NCI-H524 (cell line): ENCODE measurements at regions not wholly inside any gene's neighbourhood (a gene's known extent, or its start where the extent isn't known, plus 50 kb on each side); places are given as distances from the start of the nearest gene placed in this dataset.
"Not testable (repeated sequence)": the region's sequence is repeated elsewhere in the genome, so short reads cannot be mapped to it uniquely, and the experiment has no call there.

ENCODE experiments used
- DNase-seq, 2 experiments: peaks; one replicate each; lab custom pipeline; 2025; lab: John Stamatoyannopoulos, UW

DNA sequence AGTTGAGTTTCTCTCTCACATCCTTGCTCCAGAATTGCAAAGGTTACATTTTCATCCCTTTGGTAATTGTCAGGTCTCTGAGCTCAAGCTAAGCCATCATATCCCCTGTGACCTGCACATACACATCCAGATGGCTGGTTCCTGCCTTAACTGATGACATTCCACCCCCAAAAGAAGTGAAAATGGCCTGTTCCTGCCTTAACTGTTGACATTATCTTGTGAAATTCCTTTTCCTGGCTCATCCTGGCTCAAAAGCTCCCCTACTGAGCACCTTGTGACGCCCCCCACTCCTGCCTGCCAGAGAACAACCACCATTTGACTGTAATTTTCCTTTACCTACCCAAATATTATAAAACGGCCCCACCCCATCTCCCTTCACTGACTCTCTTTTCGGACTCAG, 231.4 kb upstream of the ISX start:
- not testable (repeated sequence) for DNase-seq

DNA sequence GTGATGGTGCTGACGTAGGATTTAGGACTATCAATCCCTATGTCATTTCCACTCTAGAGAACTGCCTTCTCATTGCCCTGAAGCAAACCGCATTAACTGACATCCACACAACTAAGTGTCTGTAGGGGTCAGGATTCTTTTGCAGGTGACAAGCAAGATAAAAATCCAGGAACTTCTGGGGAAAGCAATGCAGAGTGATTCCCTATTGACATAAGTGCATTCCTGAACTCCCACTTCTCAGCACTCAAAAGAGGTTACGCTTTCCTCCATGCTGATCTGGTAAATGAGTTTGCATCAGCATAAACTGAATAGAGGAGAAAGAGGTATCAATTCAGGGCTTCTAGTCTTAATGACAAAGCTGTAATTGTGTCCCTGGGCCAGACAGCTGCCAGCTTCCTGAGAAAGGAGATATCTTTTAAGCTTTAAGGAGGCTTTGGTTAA, 224.6 kb upstream of the ISX start:
- no peak for DNase-seq

DNA sequence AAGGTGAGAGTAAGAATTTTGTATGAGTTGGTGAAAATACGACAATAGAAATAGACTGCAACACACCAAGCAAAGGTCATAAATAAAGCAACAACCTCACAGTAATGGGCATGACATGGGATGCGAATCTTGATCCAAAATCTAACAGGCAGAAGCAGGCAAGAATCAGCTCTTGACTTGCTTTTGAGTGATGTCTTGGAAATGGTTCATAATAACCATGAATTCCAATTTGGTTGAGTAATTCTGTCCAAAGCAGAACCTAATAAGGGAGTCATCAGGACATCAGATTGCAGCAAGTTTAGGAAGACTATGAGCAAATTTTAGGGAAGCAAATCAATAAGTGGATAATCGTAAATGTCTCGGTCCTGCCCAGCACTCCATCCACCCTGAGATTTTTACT, 224.0 kb upstream of the ISX start:
- DNase-seq = no peak

DNA sequence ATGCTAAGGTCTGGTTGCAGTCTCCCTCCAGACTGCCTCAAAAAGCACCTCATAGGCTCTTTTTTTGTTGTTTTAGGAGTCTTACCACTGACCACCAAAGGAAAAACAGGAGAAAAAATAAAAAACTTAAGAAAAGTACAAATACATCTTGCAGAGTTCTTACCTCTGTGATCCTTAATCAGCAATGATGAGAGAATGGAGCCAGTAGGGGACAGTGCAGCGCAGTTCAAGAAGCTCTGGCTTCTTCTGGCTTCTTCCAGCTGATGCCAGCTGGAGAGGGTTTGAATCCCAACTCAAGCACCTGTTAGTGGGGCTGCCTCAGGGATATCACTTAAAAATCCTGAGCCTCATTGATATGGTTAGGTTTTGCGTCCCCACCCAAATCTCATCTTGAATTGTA, 223.3 kb upstream of the ISX start:
- DNase-seq = peak; percentile 46 to 79

DNA sequence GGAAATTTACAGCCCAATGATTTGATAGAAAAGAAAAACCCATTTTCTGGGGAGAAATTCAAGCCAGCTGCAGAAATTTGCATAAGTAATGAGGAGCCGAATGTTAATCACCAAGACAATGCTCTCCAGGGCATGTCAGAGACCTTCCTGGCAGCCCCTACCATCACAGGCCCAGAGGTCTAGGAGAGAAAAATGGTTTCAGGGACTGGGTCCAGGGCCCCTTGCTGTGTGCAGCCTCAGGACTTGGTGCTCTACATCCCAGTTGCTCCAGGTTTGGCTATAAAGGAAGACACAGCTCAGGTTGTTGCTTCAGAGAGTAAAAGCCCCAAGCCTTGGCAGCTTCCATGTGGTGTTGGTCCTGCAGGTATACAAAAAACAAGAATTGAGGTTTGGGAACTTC, 222.2 kb upstream of the ISX start:
- DNase-seq = not testable (repeated sequence)

DNA sequence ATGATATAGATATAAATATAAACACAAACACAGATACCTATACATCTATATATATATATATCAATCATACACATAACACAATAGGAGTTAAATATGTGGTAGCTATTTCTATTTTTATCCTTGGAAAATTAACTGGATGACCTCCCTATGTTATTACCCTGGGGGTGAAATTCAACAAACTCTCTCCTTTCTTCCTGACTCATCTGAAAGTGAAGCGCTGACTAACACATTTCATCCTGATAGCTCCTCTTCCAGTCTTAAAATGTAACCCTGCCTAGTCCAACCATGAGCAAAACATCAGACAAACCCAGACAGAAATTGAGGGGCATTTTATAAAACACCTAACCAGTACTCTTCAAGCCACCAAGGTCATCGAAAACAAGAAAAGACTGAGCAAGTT, 220.6 kb upstream of the ISX start:
- no peak for DNase-seq

DNA sequence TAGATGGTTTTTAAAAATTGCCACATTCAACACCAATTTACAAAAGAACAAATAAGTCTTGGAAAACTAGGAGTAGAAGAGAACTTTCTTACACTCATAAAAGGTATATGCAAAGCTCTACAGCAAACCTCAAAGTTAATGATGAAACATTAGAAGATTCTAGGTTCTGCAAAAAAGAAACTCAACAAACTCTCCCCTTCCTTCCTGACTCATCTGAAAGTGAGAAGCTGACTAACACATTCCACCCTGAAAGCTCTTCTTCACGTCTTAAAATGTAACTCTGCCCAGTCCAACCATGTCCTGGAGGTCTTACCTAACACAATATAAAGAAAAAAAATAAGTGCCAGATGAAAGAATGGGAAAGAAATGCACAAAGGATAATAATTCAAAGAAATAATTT, 218.9 kb upstream of the ISX start:
- DNase-seq = no peak

DNA sequence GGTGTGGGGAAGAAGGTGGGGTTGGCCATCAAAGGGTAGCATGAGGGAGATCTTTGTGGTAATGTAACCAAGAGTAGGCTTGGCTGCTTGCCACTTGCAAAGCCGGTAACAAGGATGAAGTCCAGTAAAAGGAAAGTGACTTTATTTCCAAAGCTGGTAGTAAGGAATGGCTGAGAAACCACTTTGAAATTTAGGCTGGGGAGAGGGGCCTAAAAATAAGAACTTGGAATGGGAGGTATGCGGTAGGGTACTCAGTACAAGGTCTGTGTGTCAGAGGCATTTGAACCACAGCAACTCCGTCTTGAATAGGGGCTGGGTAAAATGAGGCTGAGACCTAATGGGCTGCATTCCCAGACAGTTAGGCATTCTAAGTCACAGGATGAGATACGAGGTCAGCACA, 216.0 kb upstream of the ISX start:
- no peak for DNase-seq

DNA sequence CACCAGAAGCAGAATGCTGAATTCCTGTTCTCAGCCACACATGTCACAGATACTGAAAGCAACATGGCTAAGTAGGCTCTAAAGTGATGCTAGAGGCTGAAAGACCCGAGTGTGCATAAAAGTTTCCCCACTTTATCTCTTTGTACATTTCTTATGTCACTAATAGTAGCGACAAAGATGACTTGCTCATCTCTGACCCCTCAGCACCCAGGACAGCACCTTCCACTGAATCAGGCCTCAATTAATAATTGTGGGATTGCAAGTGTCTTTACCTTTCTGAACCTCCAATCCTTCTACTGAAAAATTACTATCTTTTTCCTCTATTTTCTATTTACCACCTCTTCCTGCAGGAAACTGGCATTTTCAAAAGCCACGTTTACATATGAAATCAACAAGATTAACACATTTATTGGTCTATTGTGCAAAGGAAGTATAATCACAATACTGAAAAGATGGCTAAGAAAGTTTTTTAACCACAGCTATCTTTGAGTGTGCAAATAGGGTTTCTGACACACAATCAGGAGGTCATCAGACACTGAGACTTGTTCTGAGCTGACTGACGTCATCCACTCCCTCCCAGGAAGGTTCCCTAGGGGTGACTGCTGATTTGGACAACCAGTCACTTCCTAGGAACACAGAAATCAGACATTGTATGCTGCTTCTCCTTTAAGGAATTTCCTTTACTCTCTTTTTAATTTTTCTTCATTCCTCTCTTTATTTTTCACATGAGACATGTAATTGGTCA, 213.9 kb upstream of the ISX start:
- no peak for DNase-seq

DNA sequence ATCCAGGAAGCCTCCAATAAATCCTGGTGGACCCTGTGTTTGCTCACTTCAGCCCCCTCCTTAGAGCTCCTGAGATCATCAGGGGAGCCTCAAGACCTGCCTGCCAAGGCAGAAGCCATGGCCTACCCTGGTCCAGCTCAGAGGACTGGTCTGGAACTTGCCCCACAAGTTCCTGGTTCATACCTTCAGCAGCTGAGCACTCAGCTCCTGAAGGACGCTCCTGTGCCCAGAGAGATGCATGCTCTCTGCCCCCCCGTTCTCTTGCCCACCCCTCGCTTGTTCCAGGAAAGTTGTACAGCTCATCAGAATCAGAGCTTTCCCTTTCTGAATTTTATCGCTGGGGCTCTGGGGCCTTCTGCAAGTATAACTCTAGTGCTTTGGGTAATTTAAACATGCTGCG, 210.5 kb upstream of the ISX start:
- DNase-seq = no peak

DNA sequence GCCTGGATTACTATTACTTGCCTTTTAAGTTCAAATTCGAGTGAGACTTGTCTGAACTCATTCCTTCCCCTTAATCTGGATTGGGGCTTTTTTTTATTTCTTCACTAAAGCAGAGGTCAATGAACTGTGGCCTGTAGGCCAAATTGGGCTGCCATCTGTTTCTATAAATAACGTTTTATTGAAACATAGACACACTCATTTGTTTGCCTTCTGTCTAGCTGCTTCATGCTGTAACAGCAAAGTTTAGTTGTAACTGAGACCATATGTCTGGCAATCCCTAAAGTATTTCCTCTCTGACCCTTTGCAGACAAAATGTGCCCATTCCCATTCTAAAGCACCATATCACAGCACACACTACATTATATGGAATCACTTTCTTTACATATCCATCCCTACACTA, 207.9 kb upstream of the ISX start:
- DNase-seq = peak in 1 of 2 experiments; percentile 18

DNA sequence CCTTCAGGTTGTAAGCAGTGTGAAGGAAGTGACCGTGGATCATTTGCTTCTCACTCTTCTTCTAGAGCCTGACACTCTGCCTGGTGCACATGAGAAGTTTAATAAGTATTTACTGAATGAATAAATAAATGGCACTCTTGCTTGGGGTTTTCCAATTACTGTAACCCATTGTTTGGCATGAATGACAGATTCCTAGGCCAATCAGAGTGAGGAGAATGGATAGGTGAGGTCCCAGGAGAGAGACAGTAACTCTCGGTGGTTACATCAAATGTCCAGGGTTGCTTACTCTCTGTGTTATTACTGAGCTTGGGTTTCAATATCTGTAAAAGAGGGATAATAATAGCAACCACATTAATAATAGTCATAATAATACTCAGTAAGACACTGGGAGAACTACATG, 204.2 kb upstream of the ISX start:
- DNase-seq = no peak

DNA sequence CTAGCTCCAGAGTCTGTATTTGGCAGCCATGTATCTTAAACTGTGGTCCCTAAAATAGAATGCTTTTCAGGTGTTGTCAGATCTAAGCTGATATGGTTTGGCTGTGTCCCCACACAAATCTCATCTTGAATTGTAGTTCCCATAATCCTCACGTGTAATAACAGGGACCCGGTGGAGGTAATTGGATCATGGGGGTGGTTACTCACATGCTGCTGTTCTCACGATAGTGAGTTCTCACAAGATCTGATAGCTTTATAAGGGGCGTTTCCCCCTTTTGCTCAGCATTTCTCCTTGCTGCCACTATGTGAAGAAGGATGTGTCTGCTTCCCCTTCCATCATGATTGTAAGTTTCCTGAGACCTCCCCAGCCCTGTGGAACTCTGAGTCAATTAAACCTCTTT, 199.9 kb upstream of the ISX start:
- DNase-seq = no peak

DNA sequence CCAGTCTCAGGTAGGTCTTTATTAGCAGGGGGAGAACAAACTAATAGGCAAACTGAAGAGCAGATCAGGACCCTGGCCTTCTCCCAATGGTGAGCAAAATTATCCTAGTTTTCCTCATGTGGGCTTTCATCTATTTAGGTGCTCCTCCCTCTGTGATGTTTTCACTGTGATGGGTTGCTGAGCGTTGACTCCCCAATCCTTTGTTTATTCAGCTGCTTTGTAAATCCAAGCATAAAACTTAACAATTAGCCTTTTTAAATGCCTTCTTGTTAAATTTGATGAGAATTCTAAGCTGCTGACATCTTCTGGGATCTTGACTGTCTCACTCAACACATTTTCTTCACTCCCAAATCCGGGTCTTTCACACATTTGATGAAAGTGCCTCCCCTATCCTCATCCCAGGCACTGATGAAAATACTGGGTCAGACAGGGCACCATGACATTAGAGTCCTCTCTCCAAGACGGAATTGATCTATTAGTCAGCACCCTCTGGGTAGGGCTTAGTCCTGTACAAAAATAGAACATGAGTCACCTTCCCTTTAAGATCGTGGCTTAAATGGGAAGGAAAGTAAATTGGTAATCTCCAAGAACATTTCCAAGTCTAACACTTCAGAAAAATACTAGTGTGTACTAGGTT, 199.3 kb upstream of the ISX start:
- DNase-seq = no peak

DNA sequence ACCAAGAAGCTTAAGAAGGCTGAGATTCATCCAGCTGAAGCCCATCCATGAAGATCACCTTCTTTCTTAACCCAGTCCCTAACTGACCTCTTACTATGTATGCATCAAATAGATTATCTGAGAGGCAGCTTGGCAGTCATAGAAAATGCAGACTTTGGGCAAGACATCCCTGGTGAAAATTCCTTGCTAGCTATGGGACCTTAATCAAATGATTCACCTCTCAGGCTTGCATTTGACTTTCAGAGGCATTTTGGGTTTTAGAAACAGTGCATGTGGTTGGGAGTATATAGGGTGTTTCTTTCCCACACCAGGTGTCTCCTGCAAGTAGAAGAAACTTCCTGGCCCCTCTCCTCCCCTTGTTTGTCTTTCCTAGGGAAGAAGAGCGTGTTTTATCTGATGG, 188.5 kb upstream of the ISX start:
- no peak for DNase-seq

DNA sequence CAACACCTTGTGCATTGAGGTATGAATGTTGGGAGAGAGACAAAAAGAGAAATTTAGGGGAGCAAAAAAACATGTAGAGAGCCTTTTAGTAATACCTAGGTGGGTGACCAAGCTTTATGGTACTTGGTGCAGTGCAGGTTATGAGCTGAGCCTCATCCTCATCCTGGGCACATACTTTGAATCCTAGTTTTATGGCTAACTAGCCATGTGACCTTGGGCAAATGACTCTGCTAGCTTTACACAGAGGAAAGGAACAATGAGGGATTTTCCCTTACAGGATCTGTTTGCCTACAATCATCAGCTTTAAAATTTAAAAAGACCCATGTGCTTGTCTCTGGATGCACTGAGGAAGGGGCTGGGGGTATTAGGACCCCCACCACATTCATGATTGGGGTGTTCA, 187.8 kb upstream of the ISX start:
- DNase-seq = no peak

DNA sequence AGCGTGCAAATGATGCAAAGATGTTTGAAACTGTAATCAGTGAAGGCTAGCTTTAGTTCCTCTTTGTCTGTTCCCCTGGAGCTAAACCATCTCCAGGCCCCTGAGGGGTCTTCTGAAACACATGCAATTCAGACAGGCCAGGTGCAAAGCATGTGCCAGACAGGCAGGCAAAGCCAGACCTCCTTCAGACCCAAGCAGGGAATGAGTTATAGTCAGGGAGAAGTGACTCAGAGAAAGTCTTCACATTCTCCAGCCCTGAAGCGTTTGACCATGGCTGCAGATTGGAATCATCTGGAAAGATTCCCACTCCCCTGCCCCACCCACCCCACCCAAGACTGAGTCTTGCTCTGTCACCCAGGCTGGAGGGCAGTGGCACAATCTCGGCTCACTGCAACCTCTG, 187.0 kb upstream of the ISX start:
- DNase-seq = no peak

DNA sequence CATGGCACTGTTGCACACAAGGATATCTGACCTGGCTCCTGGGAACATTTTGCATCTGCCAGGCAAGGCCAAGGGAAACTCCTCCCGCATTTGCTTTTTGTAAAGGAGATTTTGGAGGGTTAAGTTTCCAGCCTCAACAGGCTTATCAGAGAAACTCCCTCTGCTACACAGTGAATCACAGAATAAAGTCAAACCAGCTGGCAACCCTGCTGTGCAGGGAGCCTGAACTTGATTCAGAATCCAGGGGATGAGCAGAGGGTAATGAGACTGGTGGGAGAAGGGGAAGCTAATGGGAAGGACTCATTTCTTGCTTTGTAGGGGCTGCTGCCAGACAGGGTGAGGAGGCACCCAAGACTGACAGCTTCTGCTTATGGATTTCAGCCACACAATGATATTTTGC, 185.3 kb upstream of the ISX start:
- peak in 1 of 2 experiments; percentile 16 for DNase-seq

DNA sequence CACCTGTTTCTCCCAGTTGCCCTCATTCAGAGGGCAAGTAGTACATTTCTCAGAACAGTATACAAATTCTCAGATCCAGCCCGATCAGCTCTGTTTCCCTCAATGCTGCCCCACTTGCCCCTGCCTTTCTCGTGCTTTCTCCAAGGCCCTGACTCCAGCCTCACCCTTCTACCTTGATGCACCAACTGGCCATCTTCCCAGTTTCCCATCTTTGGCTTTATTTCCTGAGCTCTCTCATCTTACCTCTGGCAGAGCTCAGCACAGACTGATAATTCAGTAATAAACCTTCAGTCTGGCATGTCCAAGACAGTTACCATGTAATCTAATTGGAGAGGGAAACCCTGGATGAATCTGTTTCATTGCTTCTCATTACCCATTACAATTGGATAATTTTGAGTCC, 184.5 kb upstream of the ISX start:
- no peak for DNase-seq

DNA sequence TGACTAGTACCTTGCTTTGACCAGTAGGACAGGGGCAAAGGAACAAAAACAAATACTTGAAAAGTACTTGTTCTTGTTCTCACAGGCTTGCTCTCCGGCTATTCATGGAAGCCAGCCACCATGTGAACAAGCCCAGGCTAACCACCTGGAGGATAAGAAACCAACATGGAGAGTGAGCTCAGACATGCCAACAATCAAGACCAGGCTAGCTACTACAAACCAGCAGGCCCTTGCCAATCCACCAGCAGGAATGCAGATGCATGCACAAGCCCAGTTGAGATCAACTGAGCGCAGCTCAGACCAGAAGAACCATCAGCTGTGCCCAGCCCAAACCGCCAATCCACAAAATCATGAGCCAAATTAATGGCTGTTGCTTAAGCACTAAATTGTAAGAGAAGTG, 180.1 kb upstream of the ISX start:
- no peak for DNase-seq

DNA sequence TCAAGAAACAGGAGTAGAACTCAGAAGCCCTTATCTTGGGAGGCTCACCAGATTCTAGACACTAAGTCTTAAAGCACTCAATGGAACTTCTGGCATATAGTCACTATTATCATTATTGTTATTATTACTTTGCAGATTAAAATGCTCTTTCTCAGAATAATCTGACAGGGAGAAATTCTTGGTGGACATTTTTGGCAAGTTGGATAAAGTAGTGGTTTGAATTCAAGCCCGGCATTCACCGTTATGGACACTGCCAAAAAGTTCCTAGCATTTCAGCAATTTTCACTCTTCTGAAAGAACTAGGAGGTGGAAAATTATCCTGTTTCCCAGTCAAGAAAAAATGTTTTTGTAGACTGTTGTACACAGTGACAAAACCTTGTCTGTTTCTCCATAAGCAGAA, 179.6 kb upstream of the ISX start:
- DNase-seq = no peak

DNA sequence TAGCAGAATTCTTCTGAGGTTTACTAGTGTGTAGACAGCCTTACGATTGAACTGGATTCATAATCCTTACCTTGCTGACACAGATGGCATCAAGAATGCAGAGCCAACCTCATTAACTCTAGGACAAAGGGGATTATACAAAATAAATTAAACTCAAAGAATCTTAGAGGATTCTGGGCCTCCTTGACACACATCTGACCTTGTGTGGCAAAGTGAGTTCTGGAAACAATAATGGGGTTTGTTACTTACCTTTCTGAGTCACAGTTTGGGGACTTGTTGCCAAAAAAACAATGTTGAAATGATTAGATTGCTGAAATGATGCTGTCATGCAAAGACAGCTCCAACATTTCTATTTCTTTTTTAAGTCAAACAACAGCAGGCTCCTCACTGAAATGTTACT, 179.1 kb upstream of the ISX start:
- peak; percentile 56 to 80 for DNase-seq

DNA sequence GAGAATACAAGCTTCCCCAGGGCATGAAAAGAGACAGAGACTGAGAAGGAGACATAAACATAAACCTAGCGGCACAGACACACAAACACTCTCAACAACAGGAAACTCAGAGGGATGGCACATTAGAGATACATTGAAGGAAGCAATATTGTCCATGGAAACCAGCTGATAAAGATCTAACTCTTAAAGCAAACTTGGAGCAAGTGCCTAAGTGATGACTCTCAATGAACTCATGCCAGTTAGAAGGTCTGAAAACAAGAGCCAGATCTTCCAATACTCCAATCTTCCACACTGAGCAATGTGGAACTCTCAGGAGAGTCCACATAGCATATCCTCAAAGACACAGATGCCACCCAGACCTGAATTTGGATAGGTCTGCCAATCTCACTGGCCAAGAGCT, 168.8 kb upstream of the ISX start:
- no peak for DNase-seq

DNA sequence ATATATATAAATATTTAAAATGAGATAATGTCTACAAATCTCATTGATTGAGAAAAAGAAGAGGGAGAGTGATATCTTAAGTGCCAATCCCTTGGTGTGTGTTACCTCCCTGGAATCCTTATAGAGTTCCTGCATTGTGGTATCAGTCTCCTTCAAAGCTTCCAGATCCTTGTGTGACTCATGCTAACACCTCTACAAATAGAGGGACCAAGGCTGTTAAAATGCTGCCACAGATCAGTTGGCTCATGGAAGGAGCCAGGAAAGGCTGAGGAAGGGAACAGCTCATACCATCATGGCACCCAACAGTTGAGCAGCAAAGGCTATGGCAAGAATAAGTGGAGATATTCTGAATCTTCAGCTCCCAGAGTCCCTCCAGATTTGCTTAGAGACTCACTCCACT, 163.6 kb upstream of the ISX start:
- no peak for DNase-seq
